ENCODE measurements at regions not wholly inside any gene's neighbourhood (a gene's known extent, or its start where the extent isn't known, plus 50 kb on each side); places are given as distances from the start of the nearest gene placed in this dataset.

DNA sequence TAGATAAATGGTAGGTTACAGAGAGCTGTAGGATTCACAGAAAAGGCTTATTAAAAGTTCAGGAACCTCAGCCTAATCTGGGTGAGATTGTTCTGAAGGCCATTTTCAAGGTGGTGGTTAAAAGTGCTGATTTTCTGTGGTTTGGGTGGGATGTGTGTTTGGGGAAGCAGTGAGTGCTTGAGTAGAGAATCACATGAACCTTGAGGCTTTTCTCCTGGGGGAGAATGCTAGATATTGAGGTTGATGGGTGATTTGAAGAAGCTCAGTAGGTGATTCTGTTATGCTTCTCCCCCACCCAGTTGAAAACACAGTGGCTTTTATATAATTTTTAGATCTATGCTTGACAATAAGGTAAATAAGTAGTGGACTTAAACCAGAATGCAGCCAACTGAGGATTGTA is 420.9 kb downstream of the PCNX1 start:
- Histone ChIP-seq H3K9me3 (ENCODE audit: insufficient read depth, low read depth, low read length) (no peaks in the 10 kb centered on the region), H3K36me3 (ENCODE audit: insufficient read depth, low read length) (peaks cover 5% of the 10 kb centered on the region; the same call in 1 of the 2 replicates), H3K4me3 (ENCODE audit: low read length, poor library complexity, severe bottlenecking) (no peak overlapping the region)

DNA sequence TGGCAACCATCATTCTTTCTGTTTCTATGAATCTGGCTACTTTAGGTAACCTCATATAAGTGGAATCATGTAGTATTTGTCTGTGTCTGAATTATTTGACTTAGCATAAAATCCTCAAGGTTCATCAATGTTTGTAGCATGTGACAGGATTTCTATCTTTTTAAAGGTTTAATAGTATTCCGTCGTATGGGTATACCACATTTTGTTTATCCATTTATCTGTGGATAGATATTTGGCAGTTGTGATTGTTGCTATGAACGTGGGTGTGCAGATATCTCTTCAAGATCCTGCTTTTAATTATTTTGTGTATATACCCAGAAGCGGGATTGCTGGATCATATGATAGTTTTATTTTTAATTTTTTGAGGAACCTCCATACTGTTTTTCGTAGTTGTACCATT is 421.7 kb downstream of the PCNX1 start:
- Histone ChIP-seq H4K20me1 (ENCODE audit: insufficient read depth, low read length, poor library complexity, severe bottlenecking) (peaks cover 89% of the 10 kb centered on the region), H3K4me3 (ENCODE audit: low read length, poor library complexity, severe bottlenecking) (no peak overlapping the region), H3F3A (ENCODE audit: low read depth) (peaks cover 3% of the 10 kb centered on the region; the same call in 1 of the 2 replicates), H3K9me3 (ENCODE audit: insufficient read depth, low read depth, low read length) (no peaks in the 10 kb centered on the region), H3K36me3 (ENCODE audit: insufficient read depth, low read length) (peaks cover 7% of the 10 kb centered on the region; the same call in 1 of the 2 replicates), H3K4me1 (ENCODE audit: insufficient read depth, low read length, poor library complexity, severe bottlenecking) (peaks cover 59% of the 10 kb centered on the region), H3K9me2 (replicated peaks; ENCODE audit: low read depth, low read length) (no peaks in the 10 kb centered on the region), H3K9ac (ENCODE audit: low read depth, low read length, poor library complexity, severe bottlenecking) (no peak overlapping the region), H3K27me3 (ENCODE audit: insufficient read depth, low read length, poor library complexity, severe bottlenecking) (no peaks in the 10 kb centered on the region), H2AFZ (ENCODE audit: low read length) (no peak overlapping the region), H3K79me2 (ENCODE audit: insufficient read depth, low read length) (peaks cover 96% of the 10 kb centered on the region), H3K4me2 (ENCODE audit: low read depth, low read length, poor library complexity, severe bottlenecking) (peak overlapping the region; percentile 45)
- TF ChIP-seq, protein P1, sequence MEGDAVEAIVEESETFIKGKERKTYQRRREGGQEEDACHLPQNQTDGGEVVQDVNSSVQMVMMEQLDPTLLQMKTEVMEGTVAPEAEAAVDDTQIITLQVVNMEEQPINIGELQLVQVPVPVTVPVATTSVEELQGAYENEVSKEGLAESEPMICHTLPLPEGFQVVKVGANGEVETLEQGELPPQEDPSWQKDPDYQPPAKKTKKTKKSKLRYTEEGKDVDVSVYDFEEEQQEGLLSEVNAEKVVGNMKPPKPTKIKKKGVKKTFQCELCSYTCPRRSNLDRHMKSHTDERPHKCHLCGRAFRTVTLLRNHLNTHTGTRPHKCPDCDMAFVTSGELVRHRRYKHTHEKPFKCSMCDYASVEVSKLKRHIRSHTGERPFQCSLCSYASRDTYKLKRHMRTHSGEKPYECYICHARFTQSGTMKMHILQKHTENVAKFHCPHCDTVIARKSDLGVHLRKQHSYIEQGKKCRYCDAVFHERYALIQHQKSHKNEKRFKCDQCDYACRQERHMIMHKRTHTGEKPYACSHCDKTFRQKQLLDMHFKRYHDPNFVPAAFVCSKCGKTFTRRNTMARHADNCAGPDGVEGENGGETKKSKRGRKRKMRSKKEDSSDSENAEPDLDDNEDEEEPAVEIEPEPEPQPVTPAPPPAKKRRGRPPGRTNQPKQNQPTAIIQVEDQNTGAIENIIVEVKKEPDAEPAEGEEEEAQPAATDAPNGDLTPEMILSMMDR (conservative IDR thresholded peaks at IDR 0.05; ENCODE audit: low read length), result no peak
- TF ChIP-seq EZH2phosphoT487 (IDR thresholded peaks at IDR 0.05; ENCODE audit: borderline replicate concordance), result no peak

More for the DNA sequence above, 420.9 kb downstream of the PCNX1 start:
- H3K9me2 ChIP-seq (replicated peaks; ENCODE audit: low read depth, low read length), result no peaks in the 10 kb centered on the region
- H3K79me2 ChIP-seq (ENCODE audit: insufficient read depth, low read length), result peaks cover 96% of the 10 kb centered on the region
- TF ChIP-seq, protein P1 (conservative IDR thresholded peaks at IDR 0.05; ENCODE audit: low read length), result no peak
- TF ChIP-seq EZH2phosphoT487 (IDR thresholded peaks at IDR 0.05; ENCODE audit: borderline replicate concordance), result no peak
- no peak overlapping the region for H3K9ac ChIP-seq (ENCODE audit: low read depth, low read length, poor library complexity, severe bottlenecking)
- peaks cover 5% of the 10 kb centered on the region; the same call in 1 of the 2 replicates for H3F3A ChIP-seq (ENCODE audit: low read depth)
- H3K27me3 ChIP-seq (ENCODE audit: insufficient read depth, low read length, poor library complexity, severe bottlenecking), result no peaks in the 10 kb centered on the region
- H2AFZ ChIP-seq (ENCODE audit: low read length), result no peak overlapping the region
- H3K4me2 ChIP-seq (ENCODE audit: low read depth, low read length, poor library complexity, severe bottlenecking), result peak overlapping the region; percentile 45
- H3K4me1 ChIP-seq (ENCODE audit: insufficient read depth, low read length, poor library complexity, severe bottlenecking), result peaks cover 65% of the 10 kb centered on the region
- peaks cover 91% of the 10 kb centered on the region for H4K20me1 ChIP-seq (ENCODE audit: insufficient read depth, low read length, poor library complexity, severe bottlenecking)

DNA sequence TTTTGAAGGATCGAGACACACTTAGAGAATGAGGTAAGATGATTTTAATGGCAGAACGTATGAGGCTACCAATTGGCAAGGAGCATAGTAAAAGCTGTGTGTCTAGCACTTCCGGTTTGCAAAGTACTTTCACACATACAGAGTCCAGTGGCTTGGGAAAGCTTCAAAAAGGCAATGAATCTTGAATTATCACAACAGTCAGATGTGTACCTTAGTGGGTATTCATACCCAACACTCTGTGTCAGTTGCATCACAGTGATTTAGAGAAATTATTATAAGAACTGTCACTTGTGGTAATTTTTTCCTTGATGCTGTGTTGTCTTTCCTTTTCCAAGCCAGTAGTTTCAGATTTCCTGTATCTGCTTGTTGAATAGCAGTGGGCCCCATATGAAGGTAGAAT is 424.1 kb downstream of the PCNX1 start:
- no peak overlapping the region for H3K9ac ChIP-seq (ENCODE audit: low read depth, low read length, poor library complexity, severe bottlenecking)
- H3K4me1 ChIP-seq (ENCODE audit: insufficient read depth, low read length, poor library complexity, severe bottlenecking), result peaks cover 39% of the 10 kb centered on the region
- TF ChIP-seq, protein P1 (conservative IDR thresholded peaks at IDR 0.05; ENCODE audit: low read length), result no peak
- no peak for TF ChIP-seq EZH2phosphoT487 (IDR thresholded peaks at IDR 0.05; ENCODE audit: borderline replicate concordance)
- no peaks in the 10 kb centered on the region for H3F3A ChIP-seq (ENCODE audit: low read depth)
- H3K4me3 ChIP-seq (ENCODE audit: low read length, poor library complexity, severe bottlenecking), result peak overlapping the region; percentile 9
- H3K9me2 ChIP-seq (replicated peaks; ENCODE audit: low read depth, low read length), result no peaks in the 10 kb centered on the region
- no peak overlapping the region for H2AFZ ChIP-seq (ENCODE audit: low read length)
- H3K36me3 ChIP-seq (ENCODE audit: insufficient read depth, low read length), result peaks cover 9% of the 10 kb centered on the region; the same call in 1 of the 2 replicates
- no peaks in the 10 kb centered on the region for H3K9me3 ChIP-seq (ENCODE audit: insufficient read depth, low read depth, low read length)
- peaks cover 99% of the 10 kb centered on the region for H3K79me2 ChIP-seq (ENCODE audit: insufficient read depth, low read length)
- peak overlapping the region; percentile 44 for H3K4me2 ChIP-seq (ENCODE audit: low read depth, low read length, poor library complexity, severe bottlenecking)
- no peaks in the 10 kb centered on the region for H3K27me3 ChIP-seq (ENCODE audit: insufficient read depth, low read length, poor library complexity, severe bottlenecking)
- H4K20me1 ChIP-seq (ENCODE audit: insufficient read depth, low read length, poor library complexity, severe bottlenecking), result peaks cover 92% of the 10 kb centered on the region

Measured in Loucy (cell line).